Psoas muscle (tissue), 7 donors: ENCODE measurements at regions not wholly inside any gene's neighbourhood (a gene's known extent, or its start where the extent isn't known, plus 50 kb on each side); places are given as distances from the start of the nearest gene placed in this dataset.

Source experiments
- ATAC-seq, 4 donors: fragments of 200-7000 bp; cut with Tn5 transposase; one replicate each; pipeline ENCODE4 v1.9.1; 2020; ENCODE audit warnings: moderate library complexity in 3 of 4, mild to moderate bottlenecking in 2 of 4
- DNase-seq, 2 donors: peaks; one replicate each; pipeline ENCODE4 v3.0.0-alpha.2; 2020
- H3K27ac ChIP-seq: fragments of 200-600 bp; one replicate; pipeline ENCODE4 v1.8.0; 2022
- H3K27me3 ChIP-seq, 3 donors: fragments of 200-600 bp in 1 of 3; one replicate each; pipeline versions ENCODE4 v1.6.1 to v1.8.0; 2013 to 2022; ENCODE audit warnings: low read length in 2 of 3, mild to moderate bottlenecking in 2 of 3, moderate library complexity in 1 of 3; ENCODE audit not compliant: insufficient read depth in 3 of 3
- H3K36me3 ChIP-seq, 2 donors: fragments of 200-600 bp in 1 of 2; one replicate each; pipeline versions ENCODE4 v1.6.1 to v1.8.0; 2013 to 2022; ENCODE audit warnings: low read depth in 1 of 2, mild to moderate bottlenecking in 1 of 2, moderate library complexity in 1 of 2; ENCODE audit not compliant: insufficient read depth in 1 of 2
- H3K4me1 ChIP-seq: fragments of 200-600 bp; one replicate; pipeline ENCODE4 v1.8.0; 2022
- H3K4me3 ChIP-seq: fragments of 200-600 bp; one replicate; pipeline ENCODE4 v1.8.0; 2022; ENCODE audit warnings: mild to moderate bottlenecking
- H3K9me3 ChIP-seq: fragments of 200-600 bp; one replicate; pipeline ENCODE4 v1.8.0; 2022
- WGBS, 3 donors: extraction: QIAGEN DNeasy Blood & Tissue Kit; methylation state at CpG; one replicate each; pipeline versions ENCODE4 v1.1.6 to v1.1.7; 2013; 5-methylcytosine and 5-hydroxymethylcytosine counted together
- intact Hi-C, 2 donors: fragments of 100-400 bp; cut with DNase I; formaldehyde crosslinking; loops; one replicate each; pipeline versions ENCODE4 v1.11.0 to v1.14.2; 2022
- TF ChIP-seq, protein P1 (sequence below): fragments of 200-600 bp; IDR thresholded peaks from one replicate; pipeline ENCODE4 v1.8.0; 2022; ENCODE audit warnings: antibody characterized with exemption
- donor health status: healthy with polysubstance abuse.
- donor health status: DM: no; HTN: no; CAD: no; lungs with moderate emphysema.
- donor health status: Bipolar disorder and iron deficiency.
- donor health status: healthy.
- donor health status: DM: yes; HTN: yes; CAD: no.
- donor health status: DM: no; HTN: no; CAD: no.
- donor health status: DM: yes; HTN: yes; CAD: no.

DNA sequence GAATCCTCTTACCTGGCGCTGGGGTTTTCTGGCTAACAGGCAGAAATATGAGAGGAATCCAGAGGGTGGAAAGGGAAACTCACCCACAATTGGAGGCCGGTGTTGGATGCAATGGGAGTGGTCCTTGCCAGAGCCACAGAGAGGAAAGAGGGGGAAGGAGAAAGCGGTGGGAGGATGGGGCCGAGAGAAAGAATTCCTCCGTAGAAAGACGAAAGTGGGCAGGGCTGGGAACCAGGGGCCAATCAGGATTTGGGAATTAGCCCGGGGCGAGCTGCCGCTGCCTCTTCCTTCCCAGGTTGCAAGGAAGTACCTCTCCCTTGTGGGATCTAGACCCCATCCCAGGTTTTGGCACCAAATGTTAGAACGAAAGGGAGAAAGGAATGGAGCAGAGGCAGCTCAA is 83.1 kb upstream of the SPIN4 start:
- intact Hi-C loops: no loop called here
- no peaks in the 10 kb centered on the region for H3K36me3 ChIP-seq
- no peak overlapping the region for H3K4me3 ChIP-seq
- ATAC-seq: no peak
- WGBS, 3 donors: 85 to 98% (median 97%) methylated on average over 8 to 10 of the region's 10 CpGs
- H3K27ac ChIP-seq: no peak overlapping the region
- TF ChIP-seq, protein P1, sequence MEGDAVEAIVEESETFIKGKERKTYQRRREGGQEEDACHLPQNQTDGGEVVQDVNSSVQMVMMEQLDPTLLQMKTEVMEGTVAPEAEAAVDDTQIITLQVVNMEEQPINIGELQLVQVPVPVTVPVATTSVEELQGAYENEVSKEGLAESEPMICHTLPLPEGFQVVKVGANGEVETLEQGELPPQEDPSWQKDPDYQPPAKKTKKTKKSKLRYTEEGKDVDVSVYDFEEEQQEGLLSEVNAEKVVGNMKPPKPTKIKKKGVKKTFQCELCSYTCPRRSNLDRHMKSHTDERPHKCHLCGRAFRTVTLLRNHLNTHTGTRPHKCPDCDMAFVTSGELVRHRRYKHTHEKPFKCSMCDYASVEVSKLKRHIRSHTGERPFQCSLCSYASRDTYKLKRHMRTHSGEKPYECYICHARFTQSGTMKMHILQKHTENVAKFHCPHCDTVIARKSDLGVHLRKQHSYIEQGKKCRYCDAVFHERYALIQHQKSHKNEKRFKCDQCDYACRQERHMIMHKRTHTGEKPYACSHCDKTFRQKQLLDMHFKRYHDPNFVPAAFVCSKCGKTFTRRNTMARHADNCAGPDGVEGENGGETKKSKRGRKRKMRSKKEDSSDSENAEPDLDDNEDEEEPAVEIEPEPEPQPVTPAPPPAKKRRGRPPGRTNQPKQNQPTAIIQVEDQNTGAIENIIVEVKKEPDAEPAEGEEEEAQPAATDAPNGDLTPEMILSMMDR: no peak
- no peaks in the 10 kb centered on the region for H3K9me3 ChIP-seq
- DNase-seq: no peak
- no peaks in the 10 kb centered on the region for H3K4me1 ChIP-seq
- H3K27me3 ChIP-seq: peaks cover 0 to 2% (median 0%) of the 10 kb centered on the region in 3 donors

DNA sequence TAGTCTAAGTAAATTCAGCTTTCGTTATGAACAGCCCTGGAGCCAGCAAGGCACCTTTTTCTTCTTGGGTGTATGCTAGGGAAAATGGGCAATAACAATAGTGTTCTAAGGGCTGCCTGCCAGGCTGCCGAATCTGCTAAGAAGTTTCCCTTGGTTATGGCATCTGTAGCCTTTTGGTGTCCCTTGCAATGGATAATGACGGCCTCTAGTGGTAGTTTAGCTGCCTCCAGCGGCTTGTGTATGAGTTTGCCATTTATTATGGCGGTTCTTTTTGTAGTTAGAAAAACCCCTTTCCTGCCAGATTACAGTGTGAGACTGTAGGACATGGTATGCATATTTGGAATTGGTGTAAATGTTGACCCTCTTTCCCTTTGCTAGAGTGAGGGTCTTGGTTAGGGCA is 78.9 kb upstream of the SPIN4 start:
- H3K4me3 ChIP-seq: no peak overlapping the region
- no peaks in the 10 kb centered on the region for H3K9me3 ChIP-seq
- no peak for DNase-seq
- ATAC-seq: no peak
- no peak overlapping the region for H3K27ac ChIP-seq
- H3K27me3 ChIP-seq: peaks cover 0 to 4% (median 0%) of the 10 kb centered on the region in 3 donors
- TF ChIP-seq, protein P1: no peak
- H3K4me1 ChIP-seq: no peaks in the 10 kb centered on the region
- WGBS, 3 donors: 63 to 97% (median 97%) methylated on average over 5 of the region's 5 CpGs
- H3K36me3 ChIP-seq: no peaks in the 10 kb centered on the region
- intact Hi-C loops: no loop called here

DNA sequence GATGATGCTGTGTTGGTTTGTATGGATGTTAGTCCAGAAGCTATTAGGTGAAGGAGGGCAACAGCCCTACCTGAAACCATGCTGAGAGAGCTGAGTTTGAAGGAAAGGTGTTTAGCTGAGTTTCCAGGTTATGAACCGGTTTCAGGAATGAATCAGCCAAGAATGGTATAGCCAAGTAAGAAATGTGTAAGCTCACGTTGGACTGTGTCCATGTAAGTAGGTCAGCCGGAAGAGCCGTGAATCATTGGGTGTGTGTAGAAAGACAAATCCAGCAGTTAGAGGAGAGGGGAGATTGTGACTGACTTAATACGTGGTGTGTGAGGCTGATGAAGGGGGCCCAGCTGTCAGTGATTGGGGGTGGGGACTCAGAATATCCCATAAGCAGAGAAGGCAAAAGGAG is 77.2 kb upstream of the SPIN4 start:
- Histone ChIP-seq H3K27me3 (peaks cover 0 to 4% (median 0%) of the 10 kb centered on the region in 3 donors), H3K27ac (no peak overlapping the region), H3K9me3 (no peaks in the 10 kb centered on the region), H3K4me3 (no peak overlapping the region), H3K4me1 (no peaks in the 10 kb centered on the region), H3K36me3 (no peaks in the 10 kb centered on the region)
- intact Hi-C loops: no loop called here
- no peak for ATAC-seq
- TF ChIP-seq, protein P1: no peak
- no peak for DNase-seq
- 82 to 97% (median 95%) methylated on average over 5 of the region's 5 CpGs for WGBS, 3 donors

DNA sequence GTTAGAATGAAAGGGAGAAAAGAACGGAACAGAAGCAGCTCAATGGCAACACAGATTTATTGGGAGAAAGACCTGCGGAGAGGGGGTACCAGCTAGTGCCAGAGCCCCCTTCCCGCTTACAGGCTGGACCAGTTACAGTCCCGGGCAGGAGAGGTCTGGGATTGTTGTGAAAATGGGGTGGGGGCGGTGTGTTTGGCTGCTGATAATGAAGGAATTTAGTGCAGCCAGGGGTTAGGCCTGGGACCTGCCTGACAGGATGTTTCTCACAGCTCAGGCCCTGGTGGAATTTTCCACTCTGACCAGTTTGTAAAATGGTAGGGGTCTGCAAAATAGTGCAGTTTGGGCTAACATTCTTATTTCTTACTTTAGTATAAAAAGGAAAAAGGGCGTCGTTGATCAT is 75.4 kb upstream of the SPIN4 start:
- H3K27me3 ChIP-seq: peaks cover 0 to 4% (median 0%) of the 10 kb centered on the region in 3 donors
- 80 to 96% (median 94%) methylated on average over 7 of the region's 7 CpGs for WGBS, 3 donors
- no peak for DNase-seq
- intact Hi-C loops: no loop called here
- TF ChIP-seq, protein P1: no peak
- no peak for ATAC-seq
- no peak overlapping the region for H3K27ac ChIP-seq
- no peaks in the 10 kb centered on the region for H3K9me3 ChIP-seq
- H3K4me3 ChIP-seq: no peak overlapping the region
- H3K4me1 ChIP-seq: no peaks in the 10 kb centered on the region
- H3K36me3 ChIP-seq: no peaks in the 10 kb centered on the region

DNA sequence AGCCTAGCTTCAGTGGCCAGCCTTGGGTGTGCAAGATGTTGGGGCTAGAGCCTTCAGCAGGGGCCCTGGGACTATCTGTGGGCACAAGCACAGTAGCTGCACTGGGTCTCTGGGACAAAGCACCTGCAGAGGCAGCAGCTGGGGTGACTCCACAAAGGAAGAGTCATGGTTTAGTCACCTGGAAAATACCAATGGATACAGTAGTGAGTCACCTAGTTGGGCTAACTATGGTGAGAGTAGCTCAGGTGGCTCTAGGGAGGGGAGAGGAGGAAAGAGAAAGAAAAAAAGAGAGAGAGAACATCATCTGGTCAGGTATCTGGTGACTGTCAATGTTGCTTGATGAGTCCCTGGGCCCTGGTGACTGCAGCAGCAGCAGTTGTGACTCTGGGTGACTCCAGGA is 72.9 kb upstream of the SPIN4 start:
- intact Hi-C loops: no loop called here
- Histone ChIP-seq H3K4me3 (no peak overlapping the region), H3K9me3 (no peaks in the 10 kb centered on the region), H3K36me3 (no peaks in the 10 kb centered on the region), H3K27ac (no peak overlapping the region), H3K27me3 (peaks cover 0 to under 1% (median 0%) of the 10 kb centered on the region in 3 donors), H3K4me1 (no peaks in the 10 kb centered on the region)
- DNase-seq (no peak), ATAC-seq (no peak)
- TF ChIP-seq, protein P1: no peak
